ENCODE measurements at regions not wholly inside any gene's neighbourhood (a gene's known extent, or its start where the extent isn't known, plus 50 kb on each side); places are given as distances from the start of the nearest gene placed in this dataset.
A peak's percentile ranks its signal among the peaks of the same experiment; 100 is the strongest.

DNA sequence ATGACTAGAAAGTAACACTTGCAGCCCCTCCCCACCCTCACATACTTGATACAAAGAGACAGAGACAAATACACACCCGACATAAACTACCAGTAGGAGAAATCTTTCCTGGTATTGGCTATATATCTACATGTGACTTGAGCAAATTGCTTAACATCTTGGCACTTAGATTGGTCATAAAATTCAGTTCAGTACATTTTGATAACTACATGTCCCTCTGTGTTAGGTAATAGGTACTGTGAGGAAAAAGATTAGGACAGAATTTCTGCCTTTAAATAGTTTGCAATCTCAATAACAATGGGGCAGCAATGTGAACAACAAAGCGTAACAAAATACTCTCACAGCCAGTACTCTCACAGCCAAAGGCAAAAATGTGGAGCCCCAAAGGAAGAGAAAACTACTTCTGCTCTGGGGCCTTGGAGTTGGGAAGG, 670.0 kb upstream of the ACVR2A start:
- H3K9me3 Mint-ChIP-seq = peaks cover 5% of the 10 kb centered on the region; the same call in 1 of the 3 replicates
- Histone ChIP-seq H3K4me3 (no peak overlapping the region), H3K9me2 (ENCODE audit: insufficient read depth) (peaks cover 7% of the 10 kb centered on the region; the same call in 1 of the 2 replicates), H3K79me2 (replicated peaks; ENCODE audit: insufficient read depth) (no peaks in the 10 kb centered on the region), H3K36me3 (ENCODE audit: insufficient read depth) (no peaks in the 10 kb centered on the region), H2AFZ (no peak overlapping the region), H3F3A (replicated peaks; ENCODE audit: low read depth) (no peaks in the 10 kb centered on the region), H4K20me1 (replicated peaks; ENCODE audit: insufficient read depth) (no peaks in the 10 kb centered on the region), H3K27ac (ENCODE audit: low read depth) (no peak overlapping the region), H3K4me1 (ENCODE audit: insufficient read depth) (0 out of 2 replicates have a peak, but pooled peaks cover 15% of the 10 kb centered on the region), H3K4me2 (no peak overlapping the region), H3K27me3 (ENCODE audit: insufficient read depth) (no peaks in the 10 kb centered on the region)
- H3K4me3 Mint-ChIP-seq = 0 out of 3 replicates have a peak overlapping the region, but pooled peaks have one; percentile 2
- H3K36me3 Mint-ChIP-seq (ENCODE audit: low read depth) = peaks cover 5% of the 10 kb centered on the region; the same call in 1 of the 3 replicates
- H3K27me3 Mint-ChIP-seq (ENCODE audit: insufficient read depth, low read depth, poor library complexity) = no peaks in the 10 kb centered on the region
- peaks cover 20% of the 10 kb centered on the region for H3K4me1 Mint-ChIP-seq
- TF ChIP-seq ZNF114 (CRISPR knock-in tag; IDR thresholded peaks at IDR 0.05) (peak; percentile 94; the same call in 1 of the 2 replicates), CREB1 (CRISPR knock-in tag; IDR thresholded peaks at IDR 0.05; ENCODE audit: low read depth) (peak; percentile 38), NANOG (IDR thresholded peaks at IDR 0.05; ENCODE audit: borderline replicate concordance) (peak; percentile 60; the same call in 1 of the 2 replicates)
- TF ChIP-seq, protein P1, sequence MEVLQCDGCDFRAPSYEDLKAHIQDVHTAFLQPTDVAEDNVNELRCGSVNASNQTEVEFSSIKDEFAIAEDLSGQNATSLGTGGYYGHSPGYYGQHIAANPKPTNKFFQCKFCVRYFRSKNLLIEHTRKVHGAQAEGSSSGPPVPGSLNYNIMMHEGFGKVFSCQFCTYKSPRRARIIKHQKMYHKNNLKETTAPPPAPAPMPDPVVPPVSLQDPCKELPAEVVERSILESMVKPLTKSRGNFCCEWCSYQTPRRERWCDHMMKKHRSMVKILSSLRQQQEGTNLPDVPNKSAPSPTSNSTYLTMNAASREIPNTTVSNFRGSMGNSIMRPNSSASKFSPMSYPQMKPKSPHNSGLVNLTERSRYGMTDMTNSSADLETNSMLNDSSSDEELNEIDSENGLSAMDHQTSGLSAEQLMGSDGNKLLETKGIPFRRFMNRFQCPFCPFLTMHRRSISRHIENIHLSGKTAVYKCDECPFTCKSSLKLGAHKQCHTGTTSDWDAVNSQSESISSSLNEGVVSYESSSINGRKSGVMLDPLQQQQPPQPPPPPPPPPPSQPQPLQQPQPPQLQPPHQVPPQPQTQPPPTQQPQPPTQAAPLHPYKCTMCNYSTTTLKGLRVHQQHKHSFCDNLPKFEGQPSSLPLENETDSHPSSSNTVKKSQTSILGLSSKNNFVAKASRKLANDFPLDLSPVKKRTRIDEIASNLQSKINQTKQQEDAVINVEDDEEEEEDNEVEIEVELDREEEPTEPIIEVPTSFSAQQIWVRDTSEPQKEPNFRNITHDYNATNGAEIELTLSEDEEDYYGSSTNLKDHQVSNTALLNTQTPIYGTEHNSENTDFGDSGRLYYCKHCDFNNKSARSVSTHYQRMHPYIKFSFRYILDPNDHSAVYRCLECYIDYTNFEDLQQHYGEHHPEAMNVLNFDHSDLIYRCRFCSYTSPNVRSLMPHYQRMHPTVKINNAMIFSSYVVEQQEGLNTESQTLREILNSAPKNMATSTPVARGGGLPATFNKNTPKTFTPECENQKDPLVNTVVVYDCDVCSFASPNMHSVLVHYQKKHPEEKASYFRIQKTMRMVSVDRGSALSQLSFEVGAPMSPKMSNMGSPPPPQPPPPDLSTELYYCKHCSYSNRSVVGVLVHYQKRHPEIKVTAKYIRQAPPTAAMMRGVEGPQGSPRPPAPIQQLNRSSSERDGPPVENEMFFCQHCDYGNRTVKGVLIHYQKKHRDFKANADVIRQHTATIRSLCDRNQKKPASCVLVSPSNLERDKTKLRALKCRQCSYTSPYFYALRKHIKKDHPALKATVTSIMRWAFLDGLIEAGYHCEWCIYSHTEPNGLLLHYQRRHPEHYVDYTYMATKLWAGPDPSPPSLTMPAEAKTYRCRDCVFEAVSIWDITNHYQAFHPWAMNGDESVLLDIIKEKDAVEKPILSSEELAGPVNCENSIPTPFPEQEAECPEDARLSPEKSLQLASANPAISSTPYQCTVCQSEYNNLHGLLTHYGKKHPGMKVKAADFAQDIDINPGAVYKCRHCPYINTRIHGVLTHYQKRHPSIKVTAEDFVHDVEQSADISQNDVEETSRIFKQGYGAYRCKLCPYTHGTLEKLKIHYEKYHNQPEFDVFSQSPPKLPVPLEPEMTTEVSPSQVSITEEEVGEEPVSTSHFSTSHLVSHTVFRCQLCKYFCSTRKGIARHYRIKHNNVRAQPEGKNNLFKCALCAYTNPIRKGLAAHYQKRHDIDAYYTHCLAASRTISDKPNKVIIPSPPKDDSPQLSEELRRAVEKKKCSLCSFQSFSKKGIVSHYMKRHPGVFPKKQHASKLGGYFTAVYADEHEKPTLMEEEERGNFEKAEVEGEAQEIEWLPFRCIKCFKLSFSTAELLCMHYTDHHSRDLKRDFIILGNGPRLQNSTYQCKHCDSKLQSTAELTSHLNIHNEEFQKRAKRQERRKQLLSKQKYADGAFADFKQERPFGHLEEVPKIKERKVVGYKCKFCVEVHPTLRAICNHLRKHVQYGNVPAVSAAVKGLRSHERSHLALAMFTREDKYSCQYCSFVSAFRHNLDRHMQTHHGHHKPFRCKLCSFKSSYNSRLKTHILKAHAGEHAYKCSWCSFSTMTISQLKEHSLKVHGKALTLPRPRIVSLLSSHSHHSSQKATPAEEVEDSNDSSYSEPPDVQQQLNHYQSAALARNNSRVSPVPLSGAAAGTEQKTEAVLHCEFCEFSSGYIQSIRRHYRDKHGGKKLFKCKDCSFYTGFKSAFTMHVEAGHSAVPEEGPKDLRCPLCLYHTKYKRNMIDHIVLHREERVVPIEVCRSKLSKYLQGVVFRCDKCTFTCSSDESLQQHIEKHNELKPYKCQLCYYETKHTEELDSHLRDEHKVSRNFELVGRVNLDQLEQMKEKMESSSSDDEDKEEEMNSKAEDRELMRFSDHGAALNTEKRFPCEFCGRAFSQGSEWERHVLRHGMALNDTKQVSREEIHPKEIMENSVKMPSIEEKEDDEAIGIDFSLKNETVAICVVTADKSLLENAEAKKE (CRISPR knock-in tag; IDR thresholded peaks at IDR 0.05) = peak; percentile 98
- TF ChIP-seq, protein P2, sequence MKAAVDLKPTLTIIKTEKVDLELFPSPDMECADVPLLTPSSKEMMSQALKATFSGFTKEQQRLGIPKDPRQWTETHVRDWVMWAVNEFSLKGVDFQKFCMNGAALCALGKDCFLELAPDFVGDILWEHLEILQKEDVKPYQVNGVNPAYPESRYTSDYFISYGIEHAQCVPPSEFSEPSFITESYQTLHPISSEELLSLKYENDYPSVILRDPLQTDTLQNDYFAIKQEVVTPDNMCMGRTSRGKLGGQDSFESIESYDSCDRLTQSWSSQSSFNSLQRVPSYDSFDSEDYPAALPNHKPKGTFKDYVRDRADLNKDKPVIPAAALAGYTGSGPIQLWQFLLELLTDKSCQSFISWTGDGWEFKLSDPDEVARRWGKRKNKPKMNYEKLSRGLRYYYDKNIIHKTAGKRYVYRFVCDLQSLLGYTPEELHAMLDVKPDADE (IDR thresholded peaks at IDR 0.05) = no peak
- peak; percentile 99 for ATAC-seq
- H3K27ac Mint-ChIP-seq = peak overlapping the region; percentile 40
- DNase-seq (ENCODE audit: low spot score) = peak; percentile 86

All from GM23338 (cell line).